NB4 (cell line): ENCODE measurements at regions not wholly inside any gene's neighbourhood (a gene's known extent, or its start where the extent isn't known, plus 50 kb on each side); places are given as distances from the start of the nearest gene placed in this dataset.
"Not testable (repeated sequence)": the region's sequence is repeated elsewhere in the genome, so short reads cannot be mapped to it uniquely, and the experiment has no call there.

Experiments used
- DNase-seq: peaks from one replicate; pipeline ENCODE4 v3.0.0; 2010; ENCODE audit warnings: low read depth
- H3K4me3 ChIP-seq: one replicate; pipeline ENCODE4 v1.5.1; 2011; ENCODE audit warnings: mild to moderate bottlenecking, low read depth, low read length, moderate library complexity
- MAX ChIP-seq: IDR thresholded peaks from 2 replicates; pipeline ENCODE4 v1.6.1; 2011; ENCODE audit warnings: low read depth, low read length
- MYC ChIP-seq: IDR thresholded peaks from 2 replicates; pipeline ENCODE4 v1.6.1; 2011; ENCODE audit warnings: low read depth, low read length
- POLR2A ChIP-seq: IDR thresholded peaks from 2 replicates; pipeline ENCODE4 v1.6.1; 2011; ENCODE audit warnings: mild to moderate bottlenecking; ENCODE audit not compliant: insufficient read length; ENCODE audit errors: extremely low read depth
- TF ChIP-seq, protein P1 (sequence below): IDR thresholded peaks from one replicate; pipeline ENCODE4 v1.5.1; 2012; ENCODE audit warnings: low read depth, low read length

DNA sequence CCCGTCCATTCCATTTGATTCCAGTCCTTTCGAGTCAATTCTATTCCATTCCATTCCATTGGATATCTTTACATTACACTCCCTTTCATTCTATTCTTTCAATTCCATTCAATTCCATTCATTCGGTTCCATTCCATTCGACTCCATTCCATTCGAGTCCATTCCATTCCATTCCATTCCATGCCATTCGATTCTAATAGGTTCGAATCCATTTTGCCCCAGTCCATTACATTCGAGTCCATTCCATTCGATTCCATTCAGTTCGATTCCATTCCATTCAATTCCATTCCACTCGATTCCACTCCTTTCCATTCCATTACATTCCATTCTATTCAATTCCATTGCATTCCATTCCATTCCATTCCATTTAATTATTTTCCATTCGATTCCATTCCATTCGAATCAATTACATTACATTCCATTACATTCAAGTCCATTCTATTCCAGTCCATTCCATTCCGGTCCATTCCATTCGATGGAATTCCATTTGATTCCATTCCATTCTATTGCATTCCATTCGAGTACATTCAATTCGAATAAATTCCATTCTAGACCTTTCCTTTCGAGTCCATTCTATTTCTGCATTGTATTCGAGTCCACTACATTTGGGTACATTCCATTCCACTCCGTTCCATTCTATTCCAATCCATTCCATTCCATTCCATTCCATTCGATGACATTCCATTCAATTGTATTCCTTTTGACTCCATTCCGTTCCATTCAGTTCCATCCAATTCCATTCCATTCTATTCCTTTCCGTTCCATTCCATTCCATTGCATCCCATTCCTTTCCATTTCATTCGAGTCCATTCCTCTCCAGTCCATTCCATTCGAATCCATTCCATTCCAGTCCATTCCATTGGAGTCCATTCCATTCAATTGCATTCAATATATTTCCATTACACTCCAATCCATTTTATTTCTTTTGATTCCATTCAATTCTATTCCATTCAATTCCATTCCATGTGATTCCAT, 2604.8 kb upstream of the TPTE start:
- no peak for DNase-seq
- TF ChIP-seq, protein P1, sequence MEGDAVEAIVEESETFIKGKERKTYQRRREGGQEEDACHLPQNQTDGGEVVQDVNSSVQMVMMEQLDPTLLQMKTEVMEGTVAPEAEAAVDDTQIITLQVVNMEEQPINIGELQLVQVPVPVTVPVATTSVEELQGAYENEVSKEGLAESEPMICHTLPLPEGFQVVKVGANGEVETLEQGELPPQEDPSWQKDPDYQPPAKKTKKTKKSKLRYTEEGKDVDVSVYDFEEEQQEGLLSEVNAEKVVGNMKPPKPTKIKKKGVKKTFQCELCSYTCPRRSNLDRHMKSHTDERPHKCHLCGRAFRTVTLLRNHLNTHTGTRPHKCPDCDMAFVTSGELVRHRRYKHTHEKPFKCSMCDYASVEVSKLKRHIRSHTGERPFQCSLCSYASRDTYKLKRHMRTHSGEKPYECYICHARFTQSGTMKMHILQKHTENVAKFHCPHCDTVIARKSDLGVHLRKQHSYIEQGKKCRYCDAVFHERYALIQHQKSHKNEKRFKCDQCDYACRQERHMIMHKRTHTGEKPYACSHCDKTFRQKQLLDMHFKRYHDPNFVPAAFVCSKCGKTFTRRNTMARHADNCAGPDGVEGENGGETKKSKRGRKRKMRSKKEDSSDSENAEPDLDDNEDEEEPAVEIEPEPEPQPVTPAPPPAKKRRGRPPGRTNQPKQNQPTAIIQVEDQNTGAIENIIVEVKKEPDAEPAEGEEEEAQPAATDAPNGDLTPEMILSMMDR: no peak
- no peak for TF ChIP-seq MYC
- TF ChIP-seq POLR2A: no peak
- no peak for TF ChIP-seq MAX
- H3K4me3 ChIP-seq: no peak overlapping the region

GRCh38 chr21:7917729-7918128, 2603.7 kb upstream of the TPTE start:
- H3K4me3 ChIP-seq: no peak overlapping the region
- TF ChIP-seq MAX (no peak), MYC (no peak), POLR2A (no peak)
- TF ChIP-seq, protein P1: no peak
- peak; percentile 20 for DNase-seq

- not testable (repeated sequence) for DNase-seq, H3K4me3 ChIP-seq
Observed at GRCh38 chr21:7925918-7926582, 2595.3 kb upstream of the TPTE start.

- not testable (repeated sequence) for H3K4me3 ChIP-seq, DNase-seq
Observed at GRCh38 chr21:7928528-7928927, 2592.9 kb upstream of the TPTE start.

DNA sequence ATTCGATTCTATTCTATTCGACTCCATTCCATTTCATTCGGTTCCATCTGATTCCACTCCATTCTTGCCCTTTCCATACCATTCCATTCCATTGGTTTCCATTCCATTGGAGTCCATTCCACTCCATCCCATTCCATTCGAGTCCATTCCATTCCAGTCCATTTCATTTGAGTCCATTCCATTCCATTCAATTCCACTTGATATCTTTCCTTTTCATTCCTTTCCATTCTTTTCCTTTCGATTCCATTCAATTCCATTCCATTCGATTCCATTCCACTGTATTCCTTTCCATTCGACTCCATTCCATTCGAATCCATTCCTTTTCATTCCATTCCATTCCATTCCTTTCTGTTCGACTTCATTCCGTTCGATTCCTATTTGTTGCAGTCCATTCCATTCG, 2591.8 kb upstream of the TPTE start:
- not testable (repeated sequence) for DNase-seq, H3K4me3 ChIP-seq

DNA sequence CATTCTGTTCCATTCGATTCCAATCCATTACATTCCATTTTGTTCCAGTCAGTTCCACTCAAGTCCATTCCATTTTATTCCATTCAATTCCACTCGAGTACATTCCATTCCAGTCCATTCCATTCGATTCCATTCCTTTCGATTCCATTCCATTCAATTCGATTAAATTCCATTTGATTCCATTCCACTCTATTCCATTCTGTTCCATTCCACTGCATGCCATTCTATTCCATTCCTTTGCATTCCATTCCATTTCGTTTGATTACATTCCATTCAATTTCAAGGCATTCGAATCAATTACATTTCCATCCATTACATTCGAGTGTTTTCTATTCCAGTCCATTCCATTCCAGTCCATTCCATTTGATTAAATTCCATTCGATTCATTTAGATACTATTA, 2590.9 kb upstream of the TPTE start:
- DNase-seq, H3K4me3 ChIP-seq: not testable (repeated sequence)

DNA sequence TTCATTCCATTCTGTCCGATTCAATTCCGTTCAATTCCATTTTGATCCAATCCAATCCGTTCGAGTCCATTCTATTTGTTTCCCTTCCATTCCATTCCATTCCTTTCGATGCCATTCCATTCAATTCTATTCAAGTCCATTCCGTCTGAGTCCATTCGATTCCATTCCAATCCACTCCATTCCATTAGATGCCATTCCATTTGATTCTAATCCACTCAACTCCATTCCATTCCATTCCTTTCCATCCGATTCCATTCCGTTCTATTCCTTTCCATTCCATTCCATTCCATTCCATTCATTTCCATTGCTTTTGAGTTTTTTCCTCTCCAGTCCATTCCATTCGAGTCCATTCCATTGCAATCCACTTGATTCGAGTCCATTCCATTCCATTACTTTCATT, 2589.3 kb upstream of the TPTE start:
- H3K4me3 ChIP-seq, DNase-seq: not testable (repeated sequence)

- not testable (repeated sequence) for DNase-seq, H3K4me3 ChIP-seq
Observed at GRCh38 chr21:7932834-7933233, 2588.5 kb upstream of the TPTE start.

DNA sequence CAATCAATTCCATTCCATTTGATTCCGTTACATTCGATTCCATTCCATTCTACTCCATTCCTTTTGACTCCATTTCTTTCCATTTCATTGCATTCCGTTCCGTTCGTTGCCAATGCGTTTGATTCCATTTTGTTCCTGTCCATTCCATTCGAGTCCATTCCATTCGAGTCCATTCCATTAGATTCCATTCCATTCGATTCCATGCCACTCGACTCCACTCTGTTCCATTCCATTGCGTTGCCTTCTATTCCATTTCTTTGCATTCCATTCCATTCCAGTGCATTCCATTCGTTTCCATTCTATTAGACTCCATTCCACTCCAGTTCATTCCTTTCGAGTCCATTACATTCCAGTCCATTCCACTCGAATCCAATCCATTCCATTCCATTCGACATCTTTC, 2587.5 kb upstream of the TPTE start:
- H3K4me3 ChIP-seq: no peak overlapping the region
- TF ChIP-seq, protein P1: no peak
- TF ChIP-seq MAX (no peak), MYC (no peak), POLR2A (no peak)
- no peak for DNase-seq

GRCh38 chr21:7937297-7937696, 2584.1 kb upstream of the TPTE start:
- not testable (repeated sequence) for H3K4me3 ChIP-seq, DNase-seq

DNA sequence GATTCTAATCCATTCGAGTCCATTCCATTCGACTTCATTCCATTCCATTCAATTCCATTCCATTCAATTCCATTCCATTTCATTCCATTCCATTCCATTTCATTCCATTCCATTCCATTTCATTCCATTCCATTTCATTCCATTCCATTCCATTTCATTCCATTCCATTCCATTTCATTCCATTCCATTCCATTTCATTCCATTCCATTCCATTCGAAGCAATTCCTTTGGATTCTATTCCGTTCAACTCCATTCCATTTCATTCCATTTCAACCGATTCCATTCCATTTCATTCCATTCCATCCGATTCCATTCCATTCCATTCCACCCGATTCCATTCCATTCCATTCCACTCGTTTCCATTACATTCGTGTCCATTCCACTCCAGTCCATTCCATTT, 2583.2 kb upstream of the TPTE start:
- not testable (repeated sequence) for DNase-seq, H3K4me3 ChIP-seq

DNA sequence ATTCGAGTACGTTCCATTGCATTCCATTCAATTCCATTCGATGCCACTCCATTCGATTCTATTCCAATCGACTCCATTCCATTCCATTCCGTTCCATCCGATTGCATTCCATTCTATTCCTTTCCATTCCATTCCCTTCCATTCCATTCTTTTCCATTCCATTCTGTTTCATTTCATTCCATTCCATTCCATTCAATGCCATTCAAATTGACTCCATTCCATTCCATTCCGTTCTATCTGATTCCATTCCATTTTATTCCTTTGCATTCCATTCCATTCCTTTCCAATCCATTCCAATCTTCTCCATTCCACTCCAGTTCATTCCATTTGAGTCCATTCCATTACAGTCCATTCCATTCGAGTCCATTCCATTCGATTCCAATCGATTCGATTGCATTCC, 2580.0 kb upstream of the TPTE start:
- not testable (repeated sequence) for DNase-seq, H3K4me3 ChIP-seq

DNA sequence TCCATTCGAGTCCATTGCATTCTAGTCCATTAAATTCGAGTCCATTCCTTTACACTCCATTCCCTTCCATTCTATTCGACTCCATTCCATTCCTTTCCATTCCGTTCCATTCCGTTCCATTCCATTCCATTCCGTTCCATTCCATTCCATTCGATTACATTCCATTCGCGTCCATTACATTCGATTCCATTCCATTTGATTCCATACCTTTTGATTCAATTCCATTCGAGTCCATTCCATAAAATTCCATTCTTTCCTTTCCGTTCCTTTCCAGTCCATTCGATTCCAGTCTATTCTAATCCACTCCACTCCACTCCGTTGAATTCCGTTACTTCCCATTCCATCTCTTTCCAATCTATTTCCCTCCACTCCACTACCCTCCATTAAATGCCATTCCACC, 2579.2 kb upstream of the TPTE start:
- not testable (repeated sequence) for DNase-seq, H3K4me3 ChIP-seq

DNA sequence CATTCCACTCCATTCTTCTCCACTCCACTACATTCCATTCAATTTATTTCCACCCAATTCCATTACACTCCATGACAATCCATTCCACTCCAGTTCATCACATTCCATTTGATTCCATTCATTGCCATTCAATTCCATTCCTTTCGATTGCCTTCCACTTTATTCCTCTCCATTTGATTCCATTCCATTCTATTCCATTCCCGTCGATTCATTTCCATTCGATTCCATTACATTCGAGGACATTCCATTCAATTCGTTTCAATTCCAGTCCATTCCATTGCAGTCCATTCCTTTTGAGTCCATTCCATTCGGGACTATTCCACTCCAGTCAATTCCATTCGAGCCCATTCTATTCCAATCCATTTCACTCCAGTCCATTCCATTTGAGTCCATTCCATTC, 2577.8 kb upstream of the TPTE start:
- DNase-seq, H3K4me3 ChIP-seq: not testable (repeated sequence)
